Breast epithelium (tissue), 4 donors: ENCODE measurements at regions not wholly inside any gene's neighbourhood (a gene's known extent, or its start where the extent isn't known, plus 50 kb on each side); places are given as distances from the start of the nearest gene placed in this dataset.

Source experiments
- DNase-seq, 2 donors: peaks; one replicate each; pipeline ENCODE4 v3.0.0-alpha.2; 2019; ENCODE audit warnings: low spot score in 2 of 2
- H3K27ac ChIP-seq, 2 donors: fragments of 200-600 bp; sonication (generic) in 1 of 2; one replicate each; pipeline ENCODE4 v1.5.1; 2016 to 2019; ENCODE audit warnings: mild to moderate bottlenecking in 1 of 2
- H3K27me3 ChIP-seq, 2 donors: fragments of 200-600 bp; sonication (generic) in 1 of 2; one replicate each; pipeline versions ENCODE4 v1.5.1 to v1.6.0; 2017 to 2019; ENCODE audit warnings: control low read depth in 1 of 2, mild to moderate bottlenecking in 1 of 2
- H3K36me3 ChIP-seq: fragments of 200-600 bp; one replicate; pipeline ENCODE4 v1.5.1; 2019
- H3K4me1 ChIP-seq, 2 donors: fragments of 200-600 bp; sonication (generic); one replicate each; pipeline ENCODE4 v1.5.1; 2016 to 2019; ENCODE audit warnings: control low read depth in 1 of 2
- H3K4me3 ChIP-seq, 3 donors: fragments of 200-600 bp; sonication (generic); 1 replicate in 2 of 3; 2 replicates in 1 of 3; pipeline ENCODE4 v1.5.1; 2016 to 2019; ENCODE audit warnings: mild to moderate bottlenecking in 3 of 3, moderate library complexity in 2 of 3
- H3K9me3 ChIP-seq, 2 donors: fragments of 200-600 bp; sonication (generic) in 1 of 2; one replicate each; pipeline ENCODE4 v1.5.1; 2016 to 2019; ENCODE audit warnings: control low read depth in 1 of 2
- CTCF ChIP-seq, 3 donors: fragments of 450-650 bp; IDR thresholded peaks; one replicate each; pipeline ENCODE4 v1.5.1; 2016 to 2017; ENCODE audit warnings: antibody characterized with exemption in 3 of 3, mild to moderate bottlenecking in 3 of 3, moderate library complexity in 3 of 3
- POLR2A ChIP-seq: fragments of 450-650 bp; IDR thresholded peaks from one replicate; pipeline ENCODE4 v1.6.1; 2016; ENCODE audit warnings: antibody characterized with exemption, mild to moderate bottlenecking, moderate library complexity
- POLR2AphosphoS5 ChIP-seq, 3 donors: sonication (generic); formaldehyde crosslinking; IDR thresholded peaks; one replicate each; pipeline ENCODE4 v1.6.1; 2017; ENCODE audit warnings: antibody characterized with exemption in 3 of 3
- intact Hi-C: fragments of 100-400 bp; cut with DNase I; formaldehyde crosslinking; loops from one replicate; pipeline ENCODE4 v1.15.1; 2023; ENCODE audit warnings: low total_unique reads

GRCh38 chr2:212659441-212659840, 120.8 kb upstream of the ERBB4 start:
- no peak for TF ChIP-seq CTCF (IDR thresholded peaks at IDR 0.05)
- no peak for DNase-seq
- peaks cover 0 to 8% of the 10 kb centered on the region in 2 donors for H3K9me3 ChIP-seq
- H3K4me3 ChIP-seq: no peak overlapping the region
- H3K27ac ChIP-seq: no peak overlapping the region
- H3K27me3 ChIP-seq: no peaks in the 10 kb centered on the region
- no peaks in the 10 kb centered on the region for H3K4me1 ChIP-seq
- intact Hi-C loops: no loop called here
- no peaks in the 10 kb centered on the region for H3K36me3 ChIP-seq

- no peaks in the 10 kb centered on the region for H3K27me3 ChIP-seq
- no peak overlapping the region for H3K27ac ChIP-seq
- H3K9me3 ChIP-seq: no peaks in the 10 kb centered on the region
- DNase-seq: no peak
- no peak overlapping the region for H3K4me3 ChIP-seq
- no peaks in the 10 kb centered on the region for H3K4me1 ChIP-seq
- intact Hi-C loops: no loop called here
- TF ChIP-seq POLR2A: no peak
- TF ChIP-seq POLR2AphosphoS5 (IDR thresholded peaks at IDR 0.05): no peak
- no peak for TF ChIP-seq CTCF (IDR thresholded peaks at IDR 0.05)
- H3K36me3 ChIP-seq: no peaks in the 10 kb centered on the region
Observed at GRCh38 chr2:212649646-212650045, 111.0 kb upstream of the ERBB4 start.

DNA sequence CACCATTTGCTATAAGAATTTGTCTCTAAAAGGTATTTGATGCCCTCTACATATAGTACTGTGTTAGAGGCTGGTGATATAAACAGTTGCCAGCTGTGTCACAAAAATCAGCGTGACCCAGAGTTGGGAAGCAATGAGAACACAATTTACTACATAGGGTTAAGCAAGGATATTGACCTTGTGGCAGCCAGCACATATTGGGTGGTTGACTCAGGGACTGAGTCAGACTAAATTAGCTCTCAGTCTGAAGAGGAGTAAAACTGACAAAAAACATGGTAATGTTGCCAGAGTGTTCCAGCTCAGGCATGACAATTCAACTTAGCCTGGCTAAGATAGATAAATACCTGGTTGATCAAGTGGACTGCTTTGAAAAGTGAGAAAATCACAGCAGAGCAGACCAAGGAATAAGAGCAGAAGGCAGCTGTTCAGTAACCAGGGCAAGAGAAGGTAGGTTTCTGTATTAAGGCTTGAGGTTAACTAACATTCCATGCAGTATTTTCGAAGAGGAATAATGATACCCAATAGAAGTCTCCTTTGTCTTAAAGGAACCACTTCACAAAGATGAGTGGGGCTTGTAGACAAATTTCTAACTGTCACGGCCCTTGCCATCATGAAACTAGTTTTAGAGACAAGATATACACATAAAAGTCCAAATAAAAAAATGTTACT, 108.2 kb upstream of the ERBB4 start:
- H3K36me3 ChIP-seq: no peaks in the 10 kb centered on the region
- TF ChIP-seq POLR2AphosphoS5 (IDR thresholded peaks at IDR 0.05): no peak
- no peak for TF ChIP-seq POLR2A
- no peak for TF ChIP-seq CTCF (IDR thresholded peaks at IDR 0.05)
- H3K4me3 ChIP-seq: no peak overlapping the region
- H3K27me3 ChIP-seq: no peaks in the 10 kb centered on the region
- H3K4me1 ChIP-seq: no peaks in the 10 kb centered on the region
- H3K9me3 ChIP-seq: no peaks in the 10 kb centered on the region
- DNase-seq: no peak
- no peak overlapping the region for H3K27ac ChIP-seq
- intact Hi-C loops: no loop called here

- no peak overlapping the region for H3K4me3 ChIP-seq
- TF ChIP-seq POLR2A (no peak), POLR2AphosphoS5 (IDR thresholded peaks at IDR 0.05) (no peak), CTCF (IDR thresholded peaks at IDR 0.05) (no peak)
- intact Hi-C loops: no loop called here
- no peaks in the 10 kb centered on the region for H3K4me1 ChIP-seq
- no peaks in the 10 kb centered on the region for H3K36me3 ChIP-seq
- H3K27me3 ChIP-seq: no peaks in the 10 kb centered on the region
- DNase-seq: no peak
- H3K27ac ChIP-seq: no peak overlapping the region
- H3K9me3 ChIP-seq: no peaks in the 10 kb centered on the region
Observed at GRCh38 chr2:212644195-212644837, 105.7 kb upstream of the ERBB4 start.

DNA sequence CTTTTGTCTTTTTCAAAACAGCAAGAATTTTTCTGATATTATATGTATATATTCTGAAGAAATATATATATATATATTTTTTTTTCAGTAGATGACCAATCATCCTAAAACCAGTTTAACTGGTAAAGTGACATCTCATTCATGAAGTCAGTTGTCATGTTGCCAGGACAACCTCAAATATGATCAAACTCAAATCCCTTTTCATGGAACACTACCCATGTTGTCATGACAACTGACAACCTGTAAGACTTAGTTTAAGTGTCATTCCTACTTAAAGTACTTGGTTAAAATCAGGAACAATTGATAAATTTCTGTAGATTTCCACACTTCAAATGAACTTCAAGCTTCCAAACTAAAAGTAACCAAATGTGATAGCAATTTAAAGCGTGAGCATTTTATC, 101.8 kb upstream of the ERBB4 start:
- H3K27me3 ChIP-seq: no peaks in the 10 kb centered on the region
- H3K36me3 ChIP-seq: no peaks in the 10 kb centered on the region
- H3K4me1 ChIP-seq: no peaks in the 10 kb centered on the region
- H3K4me3 ChIP-seq: no peak overlapping the region
- no peaks in the 10 kb centered on the region for H3K9me3 ChIP-seq
- no peak for DNase-seq
- TF ChIP-seq POLR2AphosphoS5 (IDR thresholded peaks at IDR 0.05) (no peak), CTCF (IDR thresholded peaks at IDR 0.05) (no peak), POLR2A (no peak)
- H3K27ac ChIP-seq: no peak overlapping the region
- intact Hi-C loops: no loop called here
